GM18861 (cell line): ENCODE measurements at regions not wholly inside any gene's neighbourhood (a gene's known extent, or its start where the extent isn't known, plus 50 kb on each side); places are given as distances from the start of the nearest gene placed in this dataset.

ENCODE experiments used
- ATAC-seq: cut with Tn5 transposase; IDR thresholded peaks from one replicate; pipeline ENCODE4 v1.9.1; 2021; ENCODE audit not compliant: unreplicated experiment

DNA sequence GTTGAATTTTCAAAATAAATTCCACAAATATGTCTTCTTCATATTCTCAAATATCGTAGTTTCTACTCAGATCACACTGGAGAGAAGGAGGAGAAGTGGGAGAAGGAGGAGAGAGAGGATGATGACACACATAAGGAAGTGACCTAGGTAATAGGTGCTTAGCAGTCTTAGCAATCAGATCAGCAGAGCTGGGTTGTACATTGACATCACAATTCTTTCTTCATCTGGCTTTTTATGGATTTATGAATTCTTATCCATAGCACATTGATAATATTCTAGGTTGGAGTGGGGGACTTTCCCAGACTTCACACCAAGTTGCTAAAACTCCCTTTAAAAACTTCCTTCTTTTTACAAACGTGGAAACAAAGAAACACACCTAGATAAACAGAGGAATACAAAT lies 86.9 kb downstream of the FGF9 start:
- no peak for ATAC-seq

DNA sequence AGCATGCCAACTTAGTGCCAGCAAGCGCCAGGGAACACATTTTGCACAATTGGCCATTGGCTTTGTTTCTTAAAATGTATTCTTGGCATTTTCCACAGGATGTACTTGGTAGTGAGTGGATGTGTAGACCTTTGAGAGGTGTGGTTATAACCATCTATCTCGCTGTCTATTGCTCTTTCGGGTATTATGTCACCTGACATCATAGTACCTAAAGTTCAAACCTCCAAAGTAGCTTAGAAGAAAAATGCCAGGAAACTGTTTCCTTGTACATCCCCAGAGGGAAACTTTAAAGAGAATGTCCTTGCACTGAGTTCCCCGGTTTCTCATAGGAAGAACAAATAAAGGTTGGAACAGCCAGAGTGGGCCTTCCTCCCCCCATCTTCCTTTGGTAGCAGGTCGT lies 87.6 kb downstream of the FGF9 start:
- no peak for ATAC-seq

DNA sequence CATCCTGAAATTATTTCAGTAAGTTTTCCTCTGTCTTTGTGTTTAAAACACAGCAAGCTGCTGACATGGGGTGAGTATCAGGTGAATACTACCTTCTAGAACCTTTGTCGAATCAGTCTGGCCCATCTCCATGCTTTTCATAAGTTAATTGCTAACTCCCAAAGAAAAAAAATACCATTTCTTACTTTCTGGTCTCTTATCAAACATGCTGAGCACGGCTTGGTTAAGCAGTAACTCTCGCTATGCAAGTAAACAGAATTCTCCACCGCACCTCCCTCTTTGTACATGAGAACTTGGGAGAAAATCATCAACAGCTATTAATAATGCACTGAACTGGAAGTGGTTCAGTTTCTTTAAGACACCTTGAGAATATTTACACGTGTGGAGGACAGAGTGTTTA lies 88.6 kb downstream of the FGF9 start:
- ATAC-seq: no peak

DNA sequence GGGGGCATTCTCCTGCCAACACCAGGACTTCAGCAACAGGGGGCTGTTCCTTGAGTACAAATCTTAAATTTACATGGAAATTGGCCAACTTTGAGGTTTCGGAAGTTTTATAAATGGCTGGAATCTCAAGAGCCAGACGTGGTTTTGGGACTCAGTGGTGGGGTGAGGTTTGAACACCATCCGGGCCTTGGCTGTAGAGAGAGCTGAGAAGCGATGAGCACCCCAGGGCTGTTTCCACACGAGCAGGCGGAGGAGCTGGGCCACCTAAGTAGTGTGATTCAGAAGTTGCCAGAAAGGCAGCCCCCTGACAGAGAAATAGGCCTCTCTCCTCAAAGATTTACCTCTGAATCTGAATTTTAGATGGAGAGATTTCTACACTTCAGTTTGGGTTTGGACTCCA lies 89.0 kb downstream of the FGF9 start:
- ATAC-seq: no peak

DNA sequence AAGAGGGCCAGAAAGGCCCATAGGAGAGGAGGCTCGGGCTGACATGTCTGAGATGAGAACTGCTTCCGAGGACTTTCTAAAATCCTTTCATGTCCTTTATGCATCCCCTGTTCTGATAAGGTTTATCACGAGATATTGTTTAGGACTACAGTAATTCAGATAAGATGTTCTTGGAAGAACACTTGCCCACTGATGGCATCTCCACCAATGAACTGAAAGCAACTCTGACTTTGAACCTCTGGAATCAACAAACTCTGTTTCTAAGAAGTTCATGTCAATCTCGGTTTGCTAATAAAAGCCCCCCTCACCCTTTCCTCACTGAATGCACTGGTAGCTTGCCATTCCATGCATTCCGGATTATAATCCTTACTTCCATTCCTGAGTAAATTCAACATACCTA lies 90.9 kb downstream of the FGF9 start:
- no peak for ATAC-seq

DNA sequence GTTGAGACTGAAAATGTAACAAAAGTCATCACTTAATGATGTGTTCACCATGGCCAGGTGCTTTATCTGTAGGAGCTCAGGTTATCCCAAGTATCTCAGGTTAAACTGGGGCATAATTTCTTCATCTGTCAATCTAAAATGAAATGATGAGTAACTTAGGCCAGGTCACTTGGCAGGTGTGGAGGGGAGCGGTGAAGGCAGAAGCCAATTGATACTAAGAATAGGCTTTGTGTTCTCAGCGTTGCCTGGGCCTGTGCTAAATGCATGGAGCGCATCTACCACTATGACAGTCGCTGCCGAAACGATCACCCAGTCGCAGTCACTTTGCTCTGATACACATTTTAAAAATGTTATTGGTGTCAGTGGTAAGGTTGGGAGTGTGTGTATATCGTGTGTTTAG lies 91.6 kb downstream of the FGF9 start:
- ATAC-seq: no peak

DNA sequence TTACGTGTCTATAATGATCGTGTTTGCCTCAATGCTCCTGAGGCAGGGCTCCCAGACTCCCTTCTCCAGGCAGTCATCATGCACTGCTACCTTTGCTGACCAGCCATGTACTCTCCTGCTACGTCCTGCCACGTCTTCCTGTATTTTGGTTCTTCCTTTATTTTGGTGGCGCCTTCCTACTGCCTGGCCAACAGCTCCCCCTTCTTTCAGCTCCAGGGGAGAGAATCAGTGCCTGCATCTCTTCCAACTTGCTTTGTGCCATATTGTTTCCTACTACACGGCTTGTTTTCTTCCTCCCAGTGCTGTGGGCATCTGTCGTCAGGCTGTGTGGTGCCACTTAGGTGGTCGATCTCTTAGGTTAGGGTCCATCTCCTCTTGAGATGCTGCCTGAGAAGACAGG lies 96.2 kb downstream of the FGF9 start:
- ATAC-seq: no peak

DNA sequence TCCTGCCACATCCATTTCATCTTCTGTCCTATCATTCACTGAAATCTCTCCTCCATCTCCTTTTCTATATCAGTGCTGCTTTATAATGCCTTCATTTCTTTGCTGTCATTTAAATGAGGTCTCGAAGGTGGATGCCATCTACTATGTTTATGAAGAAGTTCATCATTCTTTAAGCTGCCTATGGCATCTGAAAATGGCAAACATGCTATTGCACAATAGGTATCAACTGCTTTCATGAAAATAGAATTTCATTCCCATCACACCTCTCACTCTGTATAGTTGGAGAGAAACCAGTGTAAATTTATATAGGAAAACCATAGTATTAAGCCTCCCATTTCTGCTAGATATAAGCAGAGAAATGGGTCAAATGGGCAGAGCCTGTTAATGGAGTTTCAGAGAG lies 100.2 kb downstream of the FGF9 start:
- ATAC-seq: no peak

DNA sequence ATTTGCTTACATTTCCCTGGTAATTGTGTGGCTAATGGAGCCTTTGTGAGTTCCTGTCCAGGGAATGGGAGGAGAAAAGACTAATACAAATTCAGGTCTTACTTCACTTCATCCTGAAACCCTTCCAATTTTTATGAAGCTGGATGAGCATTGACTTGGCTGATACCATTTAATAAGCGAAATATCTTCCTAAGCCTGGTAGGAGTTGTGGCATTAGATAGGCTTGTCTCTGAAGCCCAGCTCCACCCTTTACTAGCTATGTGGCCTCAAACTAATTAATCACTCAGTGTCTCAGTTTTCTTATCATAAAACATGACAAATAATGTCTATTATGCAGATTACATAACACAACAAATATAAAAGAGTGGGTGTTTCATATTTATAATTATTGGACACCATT lies 106.3 kb downstream of the FGF9 start:
- no peak for ATAC-seq

DNA sequence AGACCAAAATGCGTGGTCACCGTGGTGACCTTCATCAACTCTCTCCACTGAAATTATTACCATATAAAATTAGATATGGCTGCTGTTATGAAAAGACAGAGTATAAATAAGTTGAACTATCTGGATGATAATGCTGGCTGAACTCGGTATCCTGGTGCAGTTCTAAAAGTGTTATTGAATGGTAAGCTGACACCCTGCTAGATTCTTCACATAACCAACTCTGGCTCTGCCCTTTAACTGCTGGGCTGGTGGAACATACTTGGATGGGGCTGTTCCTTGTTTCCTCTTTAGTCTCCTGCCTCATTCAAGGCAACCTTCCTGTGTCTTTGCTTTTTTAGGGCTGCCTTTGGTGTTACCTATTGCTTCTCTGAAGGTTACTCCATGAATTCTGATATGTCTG lies 106.9 kb downstream of the FGF9 start:
- ATAC-seq: no peak

DNA sequence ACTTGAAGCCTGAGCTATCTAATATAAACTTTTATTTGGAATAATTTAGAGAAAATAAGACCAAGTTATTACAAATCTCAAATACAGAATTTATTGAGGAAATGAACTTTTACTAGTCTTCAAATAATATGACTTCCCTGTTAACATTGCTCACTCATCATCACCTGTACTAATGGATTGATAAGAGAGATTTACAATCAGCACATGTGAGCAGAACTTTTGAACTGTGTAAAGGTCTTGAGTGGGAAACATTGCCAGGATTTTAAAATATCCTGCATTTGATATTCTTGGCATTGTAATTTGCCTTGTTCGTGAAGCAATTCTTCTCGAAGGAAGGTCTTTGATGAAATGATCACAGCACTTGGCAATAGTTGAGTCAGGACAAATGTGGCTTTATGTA lies 111.9 kb downstream of the FGF9 start:
- no peak for ATAC-seq

DNA sequence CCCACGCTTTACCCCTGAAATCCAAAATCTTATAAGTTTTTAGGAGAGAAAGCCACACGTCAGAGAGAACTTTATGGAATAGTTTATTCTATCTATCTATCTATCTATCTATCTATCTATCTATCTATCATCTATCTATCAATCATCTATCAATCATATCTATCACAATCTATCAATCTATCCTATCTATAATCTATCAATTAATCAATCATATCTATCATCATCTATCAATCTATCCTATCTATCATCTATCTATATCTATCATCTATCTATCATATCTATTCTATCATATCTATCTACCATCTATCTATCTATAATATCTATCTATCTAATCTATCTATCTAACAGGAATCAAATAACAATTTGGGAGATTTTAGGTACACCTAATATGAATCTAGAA lies 115.1 kb downstream of the FGF9 start:
- ATAC-seq: no peak

DNA sequence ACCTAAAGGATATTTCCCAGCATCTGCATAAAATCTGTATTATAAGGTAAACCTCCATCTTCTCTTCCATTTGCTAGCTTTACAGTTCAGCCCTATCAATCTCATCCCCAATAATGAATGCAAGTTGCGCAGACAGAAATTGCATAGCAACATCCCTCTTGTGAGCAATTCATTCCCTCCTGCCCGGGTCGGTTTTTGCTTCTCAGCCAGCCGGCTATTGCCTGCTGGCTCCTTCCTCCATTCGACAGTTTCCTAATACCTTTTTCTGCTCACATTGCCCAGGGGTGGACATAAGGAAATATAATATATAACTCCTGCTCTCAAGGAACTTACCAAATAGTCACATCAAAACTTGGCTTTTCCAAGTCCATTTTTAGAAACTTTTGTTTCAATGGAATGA lies 125.2 kb downstream of the FGF9 start:
- no peak for ATAC-seq

DNA sequence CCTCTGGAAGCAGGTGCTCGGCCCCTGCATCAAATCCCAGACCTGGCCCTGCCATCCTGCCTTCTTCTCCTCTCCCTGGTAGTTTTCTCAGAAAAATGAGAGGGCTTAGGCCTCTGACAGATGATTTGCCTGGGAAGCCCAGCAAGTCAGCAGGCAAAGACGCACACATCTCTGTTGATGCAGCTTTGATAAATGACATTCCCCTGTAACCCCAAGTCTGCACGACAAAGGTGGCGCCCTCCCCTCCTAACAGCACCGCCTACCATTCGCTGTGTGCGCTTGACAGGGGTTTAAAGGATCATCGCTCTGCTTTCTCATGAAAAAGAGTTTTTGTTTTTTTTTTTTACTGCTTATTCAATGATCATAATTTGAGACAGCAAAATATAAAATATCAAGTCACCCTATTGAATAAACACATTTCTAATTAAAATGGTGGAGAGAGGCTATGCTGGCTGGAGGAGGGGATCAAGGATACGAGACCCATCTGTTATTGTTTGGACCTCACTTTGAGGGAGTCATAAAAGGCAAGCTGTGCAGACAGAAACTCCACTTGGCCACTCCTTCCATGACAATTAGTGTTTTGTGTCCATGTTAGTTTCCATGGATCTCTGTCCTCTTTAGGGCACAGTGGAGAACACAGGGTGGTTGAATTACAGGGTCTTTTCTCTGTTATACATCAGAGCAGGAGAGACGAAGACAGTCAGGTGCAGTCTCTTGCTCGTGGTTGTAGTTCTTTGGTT lies 126.1 kb downstream of the FGF9 start:
- ATAC-seq: no peak

DNA sequence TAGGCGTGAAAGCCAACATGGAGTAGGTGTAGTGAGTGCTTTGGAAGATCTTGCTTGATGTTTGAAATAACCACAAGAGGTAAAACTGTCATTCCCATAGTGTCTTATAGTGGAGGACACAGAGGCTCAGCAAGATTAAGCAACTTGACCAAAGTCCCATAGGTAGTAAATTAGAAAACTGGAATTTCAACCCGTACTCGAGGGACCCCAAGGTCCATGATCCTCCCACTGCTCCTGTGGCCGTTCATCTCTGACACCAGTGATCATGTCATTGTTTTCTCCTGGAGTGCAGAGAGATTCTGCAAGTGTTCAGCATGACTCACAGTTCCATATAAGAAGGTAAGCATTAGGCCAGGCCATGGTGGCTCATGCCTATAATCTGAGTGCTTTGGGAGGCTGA lies 126.9 kb downstream of the FGF9 start:
- ATAC-seq: no peak

DNA sequence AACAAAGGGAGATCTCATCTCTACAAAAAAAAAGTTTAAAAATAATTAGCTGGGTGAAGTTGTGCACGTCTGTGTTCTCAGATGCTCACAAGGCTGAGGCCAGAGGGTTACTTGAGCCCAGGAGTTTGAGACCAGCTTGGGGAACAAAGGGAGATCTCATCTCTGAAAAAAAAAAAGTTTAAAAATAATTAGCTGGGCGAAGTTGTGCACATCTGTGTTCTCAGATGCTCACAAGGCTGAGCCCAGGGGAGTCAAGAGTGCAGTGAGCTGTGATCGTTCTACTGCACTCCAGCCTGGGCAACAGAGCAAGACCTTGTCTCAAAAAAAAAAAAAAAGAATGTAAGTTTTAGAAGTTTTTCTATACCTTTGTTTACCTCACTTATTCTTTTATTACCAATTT lies 127.3 kb downstream of the FGF9 start:
- no peak for ATAC-seq

DNA sequence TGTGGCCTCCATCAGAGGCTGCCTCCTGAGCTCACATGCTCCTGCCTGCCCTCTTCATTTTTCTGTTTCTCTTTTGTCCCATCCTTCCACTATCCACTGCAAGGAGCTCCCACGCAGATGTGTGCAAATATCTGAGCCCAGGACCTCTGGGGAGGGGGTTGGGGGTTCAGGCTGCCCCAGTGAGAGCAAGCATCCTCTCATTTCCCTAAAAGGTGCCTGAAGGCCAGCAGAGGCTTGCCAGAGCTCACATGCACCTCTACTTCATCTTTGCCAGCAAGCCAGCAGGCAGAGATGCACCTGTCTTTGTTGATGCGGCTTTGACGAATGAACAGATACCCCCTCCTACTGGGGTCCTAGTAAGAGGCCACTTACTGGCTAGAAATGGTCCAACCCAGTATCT lies 128.8 kb downstream of the FGF9 start:
- no peak for ATAC-seq

DNA sequence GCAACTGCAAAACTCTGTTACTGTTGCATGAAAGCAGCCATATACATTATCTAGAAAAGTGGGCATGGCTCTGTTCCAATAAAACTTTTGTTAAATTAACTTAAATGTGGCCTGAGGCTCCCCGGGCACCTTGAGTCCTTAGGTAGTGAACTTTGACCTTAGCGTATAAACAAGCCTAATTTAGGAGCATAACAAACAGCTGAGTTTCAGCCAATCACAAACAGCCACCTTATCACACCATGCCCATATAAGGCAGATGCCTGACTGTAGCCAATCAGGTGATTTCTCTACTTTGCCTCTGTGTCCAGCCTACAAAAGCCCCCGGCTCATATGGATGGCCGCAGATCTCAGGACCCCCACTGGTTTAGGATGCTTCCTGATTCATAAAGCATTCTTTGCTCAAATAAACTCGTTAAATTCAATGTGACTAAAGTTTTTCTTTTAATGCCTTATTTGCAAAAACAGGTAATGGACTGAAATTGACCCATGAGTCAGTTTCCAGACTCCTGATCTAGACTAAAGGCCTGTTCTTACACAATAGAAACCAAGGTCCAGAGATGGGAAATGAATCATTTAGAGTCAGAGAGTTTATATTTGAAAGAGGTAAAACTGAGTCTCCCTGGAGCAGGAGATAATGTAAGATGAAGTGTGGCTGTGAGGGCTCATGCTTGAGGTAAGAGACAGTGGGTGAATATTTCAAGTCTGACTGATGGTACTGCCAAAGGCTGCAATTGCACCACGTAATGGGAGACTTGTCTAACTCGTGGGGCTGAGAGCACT lies 130.2 kb downstream of the FGF9 start:
- no peak for ATAC-seq

DNA sequence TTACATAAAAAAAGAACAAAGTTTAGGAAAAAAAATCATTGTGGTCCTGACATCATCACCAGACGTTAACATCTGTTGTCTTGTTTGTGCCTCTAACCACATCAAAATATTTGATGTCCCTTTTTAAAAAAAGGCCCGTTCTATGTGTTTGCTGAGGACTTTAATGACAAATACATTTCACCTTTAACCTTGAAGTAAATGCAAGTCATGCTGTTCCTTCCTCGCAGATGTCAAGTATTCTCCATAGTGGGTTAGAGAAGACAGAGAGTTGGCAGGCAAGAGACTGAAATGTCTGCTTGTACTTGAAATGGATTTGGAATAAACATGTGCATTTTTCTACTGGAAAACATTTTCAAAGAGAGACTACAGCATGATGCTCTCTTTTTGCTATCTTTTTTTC lies 134.9 kb downstream of the FGF9 start:
- ATAC-seq: no peak

DNA sequence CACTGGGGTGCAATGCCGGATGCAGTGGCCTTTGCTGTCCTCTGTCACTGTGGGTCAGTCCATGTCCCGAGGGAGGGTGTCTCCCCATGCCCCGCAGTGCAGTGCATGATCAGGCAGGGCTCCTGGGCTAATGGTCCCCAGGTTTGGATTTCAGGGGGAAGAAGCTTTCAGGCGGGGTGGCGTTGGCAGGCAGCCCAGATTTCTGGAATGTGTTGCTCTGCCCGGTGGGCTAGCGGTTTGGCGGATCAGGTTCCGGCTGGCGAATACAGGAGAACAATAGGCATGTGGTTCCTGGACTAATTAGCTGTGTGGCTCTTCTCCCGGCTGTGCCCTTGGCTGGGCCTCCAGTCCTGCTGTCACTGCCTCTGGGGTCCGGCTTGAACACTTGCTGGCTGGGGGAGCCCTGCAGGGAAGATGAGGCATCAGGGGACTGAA lies 141.3 kb downstream of the FGF9 start:
- no peak for ATAC-seq

DNA sequence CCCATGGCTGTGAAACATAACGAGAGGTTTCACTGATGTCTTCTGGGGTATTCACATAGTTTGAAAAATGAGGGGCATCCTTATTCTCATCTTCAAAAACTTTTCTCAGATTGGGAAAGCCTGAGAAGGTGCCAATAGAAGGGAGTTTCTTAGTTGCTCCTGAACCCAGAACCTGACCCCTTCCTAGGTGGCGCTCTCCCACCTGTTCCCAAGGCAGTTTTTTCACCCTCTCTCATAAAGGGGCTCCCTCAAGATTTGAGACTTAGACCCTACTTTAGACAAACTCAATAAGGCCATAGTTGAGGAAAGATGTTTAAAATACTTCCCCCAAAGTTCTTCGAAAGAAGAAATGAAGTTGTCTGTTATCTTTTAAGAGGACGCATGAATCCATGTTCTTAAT lies 142.2 kb downstream of the FGF9 start:
- ATAC-seq: no peak

DNA sequence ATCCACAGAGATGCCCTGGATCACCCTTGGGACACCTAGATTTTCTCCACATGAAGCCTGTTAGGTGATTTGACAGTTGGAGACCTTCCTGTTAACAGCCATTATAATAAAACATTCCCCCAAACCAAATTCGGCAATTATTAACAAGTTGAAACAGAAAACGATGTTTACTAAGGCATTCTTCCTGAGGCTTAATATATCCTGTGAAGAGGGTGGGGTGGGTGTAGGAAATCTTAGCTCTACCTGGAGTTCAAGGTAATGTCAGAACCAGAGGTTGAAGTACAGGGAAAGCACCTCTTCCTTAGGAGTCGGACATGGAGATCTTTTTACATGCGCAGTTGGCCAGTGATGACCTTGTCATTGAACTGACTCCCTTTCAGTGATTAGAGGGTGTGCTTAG lies 143.0 kb downstream of the FGF9 start:
- ATAC-seq: no peak

DNA sequence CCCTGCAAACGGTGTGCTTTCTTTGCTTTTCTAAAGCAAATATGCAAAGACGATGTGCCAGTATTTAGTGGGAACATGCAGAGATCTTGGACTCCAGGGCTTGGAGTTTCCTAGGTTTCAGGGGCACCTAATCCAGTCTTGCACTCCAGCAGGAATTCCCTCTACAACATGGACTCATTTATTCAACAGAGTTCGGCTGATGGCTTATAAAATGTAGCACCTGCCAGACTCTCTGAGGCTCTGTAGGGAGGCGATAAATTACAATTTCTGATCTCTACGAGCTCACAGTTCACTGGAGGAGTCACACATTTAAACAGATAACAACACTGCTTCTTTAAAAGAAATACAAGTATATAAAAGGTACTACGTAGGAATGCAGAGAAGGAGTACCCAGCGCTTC lies 143.7 kb downstream of the FGF9 start:
- no peak for ATAC-seq
